ENCODE measurements at regions not wholly inside any gene's neighbourhood (a gene's known extent, or its start where the extent isn't known, plus 50 kb on each side); places are given as distances from the start of the nearest gene placed in this dataset.

- no peaks in the 10 kb centered on the region; a peak in 1 of 22 replicates for H3K9me3 ChIP-seq (replicated peaks in 1 of 11)
- H3K4me2 ChIP-seq: no peak overlapping the region
- no peaks in the 10 kb centered on the region; a peak in 1 of 20 replicates for H3K4me1 ChIP-seq
- H3K4me3 ChIP-seq: no peak overlapping the region
- H4K20me1 ChIP-seq: no peaks in the 10 kb centered on the region
- no peak overlapping the region for H3K27ac ChIP-seq
- H3K36me3 ChIP-seq: no peaks in the 10 kb centered on the region
- H3K27me3 ChIP-seq: no peaks in the 10 kb centered on the region
- no peak overlapping the region for H3K9ac ChIP-seq
- TF ChIP-seq Cebpa-rat (IDR thresholded peaks at IDR 0.05): no peak
These were observed 108.6 kb upstream of the TMEM106B start for GRCh38 chr7:12102527-12102926.

DNA sequence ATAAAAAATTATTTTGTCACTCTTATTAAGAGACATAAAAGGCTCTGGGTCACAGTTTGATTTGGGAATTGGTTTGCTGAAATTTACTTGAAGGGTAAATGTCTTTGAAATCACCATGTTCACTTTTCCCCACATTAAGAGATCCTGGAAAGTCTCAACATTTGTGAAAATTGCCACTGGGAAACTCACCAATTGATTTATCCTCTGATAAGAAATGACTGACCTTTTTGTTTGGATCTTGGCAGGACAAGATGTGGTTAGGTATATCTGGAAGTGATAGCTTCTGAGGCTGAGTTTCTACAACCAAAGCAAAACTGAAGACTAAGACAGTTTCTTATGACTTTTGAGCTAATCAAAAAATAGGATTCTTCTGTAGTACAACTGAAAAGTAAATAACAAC is 107.1 kb upstream of the TMEM106B start:
- Histone ChIP-seq H3K36me3 (no peaks in the 10 kb centered on the region), H3K27ac (no peak overlapping the region), H3K9me3 (replicated peaks in 1 of 11) (no peaks in the 10 kb centered on the region; a peak in 1 of 22 replicates), H3K9ac (no peak overlapping the region), H3K4me3 (no peak overlapping the region), H3K4me2 (no peak overlapping the region), H3K27me3 (no peaks in the 10 kb centered on the region), H4K20me1 (no peaks in the 10 kb centered on the region), H3K4me1 (no peaks in the 10 kb centered on the region; a peak in 1 of 20 replicates)
- no peak for TF ChIP-seq Cebpa-rat (IDR thresholded peaks at IDR 0.05)

DNA sequence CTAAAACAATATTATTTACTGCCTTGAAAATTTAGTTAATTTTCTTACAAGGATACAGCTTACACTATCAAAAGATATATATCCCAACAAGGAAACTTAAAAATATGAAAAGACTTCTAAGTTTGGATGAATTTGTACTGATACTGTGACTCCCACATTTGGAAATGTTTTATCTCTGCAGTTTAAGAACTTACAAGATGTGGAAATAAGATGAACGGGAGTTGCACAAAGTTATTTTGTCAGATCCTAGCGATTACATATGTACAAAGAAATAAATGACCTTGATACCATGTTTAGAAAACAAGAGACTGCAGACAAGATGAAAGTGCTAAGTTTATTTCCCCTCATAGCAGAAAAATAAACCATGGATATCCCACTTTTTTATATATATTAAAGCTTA is 103.7 kb upstream of the TMEM106B start:
- no peak for TF ChIP-seq Cebpa-rat (IDR thresholded peaks at IDR 0.05)
- H3K27ac ChIP-seq: no peak overlapping the region
- no peak overlapping the region for H3K4me2 ChIP-seq
- H3K36me3 ChIP-seq: no peaks in the 10 kb centered on the region
- peaks cover 0 to 10% (median 8%) of the 10 kb centered on the region in 11 experiments; a peak in 12 of 22 replicates for H3K9me3 ChIP-seq (replicated peaks in 1 of 11)
- H3K4me3 ChIP-seq: no peak overlapping the region
- no peaks in the 10 kb centered on the region for H3K4me1 ChIP-seq
- H3K9ac ChIP-seq: no peak overlapping the region
- no peaks in the 10 kb centered on the region for H3K27me3 ChIP-seq
- H4K20me1 ChIP-seq: no peaks in the 10 kb centered on the region

- TF ChIP-seq Cebpa-rat (IDR thresholded peaks at IDR 0.05): no peak
- no peak overlapping the region for H3K4me2 ChIP-seq
These were observed 103.2 kb upstream of the TMEM106B start for GRCh38 chr7:12107841-12108254.

GRCh38 chr7:12110425-12110824 is 100.7 kb upstream of the TMEM106B start:
- H3K9ac ChIP-seq: no peak overlapping the region
- H3K4me1 ChIP-seq: no peaks in the 10 kb centered on the region
- H3K4me3 ChIP-seq: no peak overlapping the region
- no peaks in the 10 kb centered on the region for H4K20me1 ChIP-seq
- no peaks in the 10 kb centered on the region for H3K27me3 ChIP-seq
- TF ChIP-seq Cebpa-rat (IDR thresholded peaks at IDR 0.05): no peak
- H3K36me3 ChIP-seq: no peaks in the 10 kb centered on the region
- H3K27ac ChIP-seq: no peak overlapping the region
- peaks cover 0 to 10% (median 8%) of the 10 kb centered on the region in 11 experiments; a peak in 12 of 22 replicates for H3K9me3 ChIP-seq (replicated peaks in 1 of 11)
- H3K4me2 ChIP-seq: no peak overlapping the region

More at GRCh38 chr7:12107841-12108254, 103.2 kb upstream of the TMEM106B start:
- Histone ChIP-seq H3K36me3 (no peaks in the 10 kb centered on the region), H3K27me3 (no peaks in the 10 kb centered on the region), H3K4me1 (no peaks in the 10 kb centered on the region), H3K27ac (no peak overlapping the region), H4K20me1 (no peaks in the 10 kb centered on the region), H3K9ac (no peak overlapping the region), H3K4me3 (no peak overlapping the region), H3K9me3 (replicated peaks in 1 of 11) (peaks cover 0 to 10% (median 8%) of the 10 kb centered on the region in 11 experiments; a peak in 12 of 22 replicates)

GRCh38 chr7:12111422-12112405 is 99.4 kb upstream of the TMEM106B start:
- no peaks in the 10 kb centered on the region for H4K20me1 ChIP-seq
- no peak overlapping the region for H3K27ac ChIP-seq
- no peak overlapping the region for H3K9ac ChIP-seq
- no peaks in the 10 kb centered on the region for H3K4me1 ChIP-seq
- TF ChIP-seq Cebpa-rat (IDR thresholded peaks at IDR 0.05): no peak
- no peaks in the 10 kb centered on the region for H3K27me3 ChIP-seq
- H3K4me3 ChIP-seq: no peak overlapping the region
- peaks cover 0 to 10% (median 8%) of the 10 kb centered on the region in 11 experiments; a peak in 12 of 22 replicates for H3K9me3 ChIP-seq (replicated peaks in 1 of 11)
- H3K4me2 ChIP-seq: no peak overlapping the region
- no peaks in the 10 kb centered on the region for H3K36me3 ChIP-seq

- H3K4me1 ChIP-seq: no peaks in the 10 kb centered on the region
- no peak overlapping the region for H3K4me2 ChIP-seq
- H4K20me1 ChIP-seq: no peaks in the 10 kb centered on the region
- H3K9ac ChIP-seq: no peak overlapping the region
- no peak overlapping the region for H3K4me3 ChIP-seq
- no peaks in the 10 kb centered on the region for H3K36me3 ChIP-seq
- no peak for TF ChIP-seq Cebpa-rat (IDR thresholded peaks at IDR 0.05)
- no peaks in the 10 kb centered on the region; a peak in 1 of 22 replicates for H3K9me3 ChIP-seq (replicated peaks in 1 of 11)
- H3K27me3 ChIP-seq: no peaks in the 10 kb centered on the region
- no peak overlapping the region for H3K27ac ChIP-seq
These were observed 93.9 kb upstream of the TMEM106B start for GRCh38 chr7:12117170-12117569.

DNA sequence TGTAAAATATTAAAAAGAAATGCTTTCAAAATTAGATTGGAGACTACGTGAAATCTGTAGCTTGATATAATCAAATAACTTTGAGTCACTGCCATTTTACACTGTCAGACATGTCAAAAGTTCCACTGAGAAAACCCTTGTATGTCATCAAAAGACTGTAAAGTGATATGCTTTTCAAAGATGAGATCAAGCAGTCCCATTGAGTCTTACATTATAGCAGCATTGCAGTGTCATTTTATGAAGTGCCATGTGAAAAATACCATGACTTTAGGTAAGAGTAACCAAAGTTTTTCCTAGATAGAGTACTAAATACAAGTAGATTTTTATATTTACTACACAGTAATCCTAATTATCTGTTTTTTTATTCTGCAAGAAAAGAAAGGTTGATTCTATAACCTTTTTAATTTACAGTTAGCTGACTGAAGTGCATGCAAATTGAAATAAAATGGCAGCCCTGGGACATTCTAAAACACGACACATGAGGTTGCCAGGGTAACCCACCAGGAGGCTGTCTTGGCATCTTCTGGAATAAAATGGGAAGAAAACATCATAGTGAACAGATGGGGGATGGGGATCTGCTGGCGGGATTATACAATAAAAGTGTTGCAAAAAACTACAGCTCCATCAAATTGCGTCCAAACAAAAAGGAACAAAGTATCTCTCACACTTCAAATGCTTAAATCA is 91.3 kb upstream of the TMEM106B start:
- H3K4me2 ChIP-seq: no peak overlapping the region
- no peak overlapping the region for H3K27ac ChIP-seq
- H3K27me3 ChIP-seq: no peaks in the 10 kb centered on the region
- no peaks in the 10 kb centered on the region for H4K20me1 ChIP-seq
- H3K4me3 ChIP-seq: no peak overlapping the region
- no peak overlapping the region for H3K9ac ChIP-seq
- TF ChIP-seq Cebpa-rat (IDR thresholded peaks at IDR 0.05): no peak
- H3K9me3 ChIP-seq (replicated peaks in 1 of 11): no peaks in the 10 kb centered on the region
- H3K36me3 ChIP-seq: no peaks in the 10 kb centered on the region
- no peaks in the 10 kb centered on the region for H3K4me1 ChIP-seq

DNA sequence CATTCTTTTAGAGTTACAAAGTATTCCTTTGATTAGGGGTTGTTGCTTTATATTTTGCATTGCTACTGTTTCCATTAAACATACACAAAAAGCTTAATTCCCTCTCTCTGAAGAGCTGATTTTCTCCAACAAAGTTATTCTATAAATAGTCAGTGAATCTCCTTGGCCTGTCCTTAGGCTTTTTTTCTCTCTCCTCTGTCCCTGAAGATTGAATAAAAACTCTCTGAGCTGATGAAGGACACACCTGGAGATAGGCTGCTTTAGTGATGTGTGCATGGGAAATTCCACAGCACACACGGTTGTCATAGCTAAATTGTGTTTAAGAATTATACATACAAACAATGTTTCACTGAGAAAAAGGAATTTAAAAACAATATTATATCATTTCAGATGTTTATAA is 90.5 kb upstream of the TMEM106B start:
- H3K9me3 ChIP-seq (replicated peaks in 1 of 11): no peaks in the 10 kb centered on the region
- no peak overlapping the region for H3K4me2 ChIP-seq
- H3K4me1 ChIP-seq: no peaks in the 10 kb centered on the region
- H3K4me3 ChIP-seq: no peak overlapping the region
- H3K9ac ChIP-seq: no peak overlapping the region
- no peaks in the 10 kb centered on the region for H3K27me3 ChIP-seq
- H3K36me3 ChIP-seq: no peaks in the 10 kb centered on the region
- no peaks in the 10 kb centered on the region for H4K20me1 ChIP-seq
- no peak for TF ChIP-seq Cebpa-rat (IDR thresholded peaks at IDR 0.05)
- H3K27ac ChIP-seq: no peak overlapping the region

Data from BLaER1 treated with 17β-estradiol and CSF1 and Interleukin-3, amounts not matched to agents 10 nM and 100 nM (cell line).